IMR-90 (cell line): ENCODE measurements at regions not wholly inside any gene's neighbourhood (a gene's known extent, or its start where the extent isn't known, plus 50 kb on each side); places are given as distances from the start of the nearest gene placed in this dataset.

Experiments used
- ATAC-seq: fragments of 200-7000 bp; cut with Tn5 transposase; 2 replicates; pipeline ENCODE4 v1.9.1; 2020; ENCODE audit warnings: low read depth, mild to moderate bottlenecking, moderate library complexity
- BruUV-seq: library from RNA; stranded (reverse); fragments of 400-500 nt; replicated peaks from 2 replicates; lab custom pipeline; 2021; lab: Mats Ljungman, UMichigan
- CTCF ChIA-PET: fragments of 300-600 bp; formaldehyde crosslinking; extraction: SDS; loops from one replicate; lab custom pipeline; 2021; ENCODE audit warnings: antibody characterized with exemption; lab: Yijun Ruan, JAX
- POLR2A ChIA-PET: fragments of 300-600 bp; sonication (Branson Sonifier 250); formaldehyde crosslinking; loops from one replicate; lab custom pipeline; 2022; ENCODE audit warnings: antibody characterized with exemption; ENCODE audit not compliant: unreplicated experiment; lab: Charles Lee
- DNase-seq: peaks from one replicate; pipeline ENCODE4 v3.0.0; 2013
- H2AFZ ChIP-seq: replicated peaks from 2 replicates; pipeline ENCODE3; 2013; ENCODE audit warnings: low read length, mild to moderate bottlenecking; ENCODE audit not compliant: poor library complexity
- H2AK5ac ChIP-seq: 2 replicates; pipeline ENCODE4 v1.6.1; 2013; ENCODE audit warnings: low read depth, low read length, inconsistent platforms
- H2AK9ac ChIP-seq: replicated peaks from 2 replicates; pipeline ENCODE3; 2013; ENCODE audit warnings: mild to moderate bottlenecking, low read depth, low read length, moderate library complexity; ENCODE audit not compliant: poor library complexity
- H2BK120ac ChIP-seq: 2 replicates; pipeline ENCODE4 v1.6.1; 2013; ENCODE audit warnings: low read depth, low read length, inconsistent platforms
- H2BK15ac ChIP-seq: 3 replicates; pipeline ENCODE4 v1.6.1; 2013; ENCODE audit warnings: low read depth, low read length, inconsistent platforms
- H2BK20ac ChIP-seq: 2 replicates; pipeline ENCODE4 v1.6.1; 2013; ENCODE audit warnings: low read depth, mild to moderate bottlenecking, inconsistent platforms, low read length, moderate library complexity
- H2BK5ac ChIP-seq: 2 replicates; pipeline ENCODE4 v1.6.1; 2013; ENCODE audit warnings: mild to moderate bottlenecking, low read depth, low read length, inconsistent platforms; ENCODE audit not compliant: poor library complexity, severe bottlenecking
- H3K14ac ChIP-seq: replicated peaks from 2 replicates; pipeline ENCODE4 v1.6.1; 2013; ENCODE audit warnings: low read depth, low read length, inconsistent platforms
- H3K18ac ChIP-seq: 2 replicates; pipeline ENCODE4 v1.6.1; 2013; ENCODE audit warnings: low read depth, low read length, control low read depth
- H3K23ac ChIP-seq: 2 replicates; pipeline ENCODE4 v1.6.1; 2013; ENCODE audit warnings: low read depth, low read length, inconsistent platforms
- H3K27ac ChIP-seq: 2 replicates; pipeline ENCODE4 v1.5.1; 2013; ENCODE audit warnings: mild to moderate bottlenecking, control low read depth, low read length; ENCODE audit not compliant: insufficient read depth
- H3K27me3 ChIP-seq: 2 replicates; pipeline ENCODE4 v1.6.1; 2013; ENCODE audit warnings: low read length; ENCODE audit not compliant: control insufficient read depth, insufficient read depth
- H3K36me3 ChIP-seq: 2 replicates; pipeline ENCODE4 v1.6.1; 2013; ENCODE audit warnings: low read length, mixed read lengths; ENCODE audit not compliant: control insufficient read depth, insufficient read depth
- H3K4ac ChIP-seq: 2 replicates; pipeline ENCODE4 v1.6.1; 2013; ENCODE audit warnings: low read depth, low read length, inconsistent platforms
- H3K4me1 ChIP-seq: 2 replicates; pipeline ENCODE4 v1.6.1; 2013; ENCODE audit warnings: low read length, mixed read lengths; ENCODE audit not compliant: control insufficient read depth, insufficient read depth
- H3K4me2 ChIP-seq: 2 replicates; pipeline ENCODE4 v1.6.1; 2013; ENCODE audit warnings: low read depth, mild to moderate bottlenecking, control low read depth, low read length, moderate library complexity
- H3K4me3 ChIP-seq: 2 replicates; pipeline ENCODE4 v1.5.1; 2013; ENCODE audit warnings: low read depth, mild to moderate bottlenecking, control low read depth, low read length, moderate library complexity; ENCODE audit not compliant: insufficient read depth
- H3K56ac ChIP-seq: 2 replicates; pipeline ENCODE4 v1.6.1; 2013; ENCODE audit warnings: low read length, inconsistent platforms; ENCODE audit not compliant: insufficient read depth; ENCODE audit errors: extremely low read depth
- H3K79me1 ChIP-seq, 2 experiments: 2 replicates each; pipeline ENCODE4 v1.6.1; 2013; ENCODE audit warnings: low read length in 2 of 2, inconsistent platforms in 1 of 2, low read depth in 1 of 2
- H3K9ac ChIP-seq: 2 replicates; pipeline ENCODE4 v1.6.1; 2013; ENCODE audit warnings: low read depth, low read length, control low read depth
- H3K9me1 ChIP-seq: 2 replicates; pipeline ENCODE4 v1.6.1; 2013; ENCODE audit warnings: low read length, inconsistent platforms; ENCODE audit not compliant: insufficient read depth
- H3K9me3 ChIP-seq: 2 replicates; pipeline ENCODE4 v1.6.1; 2013; ENCODE audit warnings: low read length; ENCODE audit not compliant: control insufficient read depth, insufficient read depth
- H4K20me1 ChIP-seq: 2 replicates; pipeline ENCODE4 v1.6.1; 2013; ENCODE audit warnings: low read length, inconsistent platforms; ENCODE audit not compliant: insufficient read depth
- H4K5ac ChIP-seq: 2 replicates; pipeline ENCODE4 v1.6.1; 2013; ENCODE audit warnings: mild to moderate bottlenecking, low read depth, low read length, control low read depth
- H4K8ac ChIP-seq, 2 experiments: 2 replicates each; pipeline ENCODE4 v1.6.1; 2013; ENCODE audit warnings: low read depth in 2 of 2, low read length in 2 of 2, control low read depth in 1 of 2, inconsistent platforms in 1 of 2
- H4K91ac ChIP-seq: 2 replicates; pipeline ENCODE4 v1.6.1; 2013; ENCODE audit warnings: low read depth, low read length, inconsistent platforms; ENCODE audit not compliant: insufficient read depth
- BHLHE40 ChIP-seq: fragments of 150-350 bp; IDR thresholded peaks from 2 replicates; pipeline ENCODE4 v1.6.1; 2016; ENCODE audit warnings: mild to moderate bottlenecking, low read depth, low read length
- CEBPB ChIP-seq: IDR thresholded peaks from 2 replicates; pipeline ENCODE4 v1.6.1; 2012; ENCODE audit warnings: low read depth, low read length, improper control_type of control experiment
- CHD1 ChIP-seq: IDR thresholded peaks from 2 replicates; pipeline ENCODE4 v1.6.1; 2012; ENCODE audit warnings: low read depth, low read length, improper control_type of control experiment
- CTCF ChIP-seq: conservative IDR thresholded peaks from 2 replicates; pipeline ENCODE4 v1.5.1; 2012; ENCODE audit warnings: mild to moderate bottlenecking, low read depth, low read length, improper control_type of control experiment
- ELK1 ChIP-seq: fragments of 150-350 bp; IDR thresholded peaks from 2 replicates; pipeline ENCODE4 v1.6.1; 2016; ENCODE audit warnings: low read depth, mild to moderate bottlenecking, low read length, moderate library complexity, borderline replicate concordance
- FOS ChIP-seq: fragments of 150-350 bp; IDR thresholded peaks from 2 replicates; pipeline ENCODE4 v1.6.1; 2016; ENCODE audit warnings: low read depth, low read length
- MAFK ChIP-seq: IDR thresholded peaks from 2 replicates; pipeline ENCODE4 v1.6.1; 2012; ENCODE audit warnings: low read depth, low read length, improper control_type of control experiment
- MAZ ChIP-seq: IDR thresholded peaks from 2 replicates; pipeline ENCODE4 v1.6.1; 2012; ENCODE audit warnings: low read depth, mild to moderate bottlenecking, low read length, improper control_type of control experiment, moderate library complexity, borderline replicate concordance
- MXI1 ChIP-seq: IDR thresholded peaks from 2 replicates; pipeline ENCODE4 v1.6.1; 2012; ENCODE audit warnings: low read depth, mild to moderate bottlenecking, low read length, moderate library complexity, borderline replicate concordance
- NFE2L2 ChIP-seq: fragments of 150-350 bp; IDR thresholded peaks from 2 replicates; pipeline ENCODE4 v1.6.1; 2016; ENCODE audit warnings: low read depth, mild to moderate bottlenecking, low read length
- POLR2A ChIP-seq: IDR thresholded peaks from 2 replicates; pipeline ENCODE4 v1.6.1; 2012; ENCODE audit warnings: mild to moderate bottlenecking, low read depth, low read length
- RAD21 ChIP-seq: IDR thresholded peaks from 2 replicates; pipeline ENCODE4 v1.6.1; 2012; ENCODE audit warnings: low read length, improper control_type of control experiment
- RCOR1 ChIP-seq: IDR thresholded peaks from 2 replicates; pipeline ENCODE4 v1.6.1; 2012; ENCODE audit warnings: mild to moderate bottlenecking, low read length, improper control_type of control experiment; ENCODE audit not compliant: insufficient replicate concordance
- RFX5 ChIP-seq: IDR thresholded peaks from 2 replicates; pipeline ENCODE4 v1.8.0; 2012; ENCODE audit warnings: low read depth, mild to moderate bottlenecking, low read length, moderate library complexity
- SMC3 ChIP-seq: fragments of 150-350 bp; IDR thresholded peaks from 2 replicates; pipeline ENCODE4 v1.6.1; 2016; ENCODE audit warnings: low read depth, mild to moderate bottlenecking, antibody characterized with exemption, low read length, moderate library complexity
- USF2 ChIP-seq: fragments of 150-350 bp; IDR thresholded peaks from 2 replicates; pipeline ENCODE4 v1.6.1; 2017; ENCODE audit warnings: mild to moderate bottlenecking, antibody characterized with exemption, low read length, low read depth
- WGBS, 2 experiments: methylation state at CpG; one replicate each; pipeline versions ENCODE4 v1.1.5 to v1.1.7; 2013; ENCODE audit warnings: missing lambda C conversion rate in 2 of 2; ENCODE audit not compliant: insufficient read length in 1 of 2; ENCODE audit errors: extremely low coverage in 2 of 2; 5-methylcytosine and 5-hydroxymethylcytosine counted together
- dilution Hi-C: fragments of 300-500 bp; cut with HindIII; formaldehyde crosslinking; loops from one replicate; pipeline ENCODE4 v1.14.3; 2018; ENCODE audit warnings: low sequenced_read_pairs; ENCODE audit not compliant: unreplicated experiment
- in situ Hi-C: fragments of 300-500 bp; cut with MboI; formaldehyde crosslinking; loops from 3 replicates; pipeline ENCODE4 v1.14.3; 2019; ENCODE audit warnings: low sequenced_read_pairs, inconsistent platforms, mixed read lengths
- intact Hi-C: fragments of 100-400 bp; cut with micrococcal nuclease; formaldehyde crosslinking; loops from 2 replicates; pipeline ENCODE4 v1.10.0; 2022

- Histone ChIP-seq H2AK5ac (no peak overlapping the region), H3K27ac (no peak overlapping the region), H3K9me3 (no peaks in the 10 kb centered on the region), H2AK9ac (no peak overlapping the region), H4K8ac (no peak overlapping the region), H2BK5ac (no peak overlapping the region), H3K9me1 (no peaks in the 10 kb centered on the region), H3K36me3 (no peaks in the 10 kb centered on the region), H3K4me3 (no peak overlapping the region), H2BK15ac (no peak overlapping the region), H3K4me1 (no peaks in the 10 kb centered on the region), H2AFZ (no peak overlapping the region), H3K4ac (no peak overlapping the region), H4K91ac (no peak overlapping the region), H3K9ac (no peak overlapping the region), H4K20me1 (no peaks in the 10 kb centered on the region), H2BK20ac (no peak overlapping the region), H4K5ac (no peak overlapping the region), H3K79me1 (no peaks in the 10 kb centered on the region), H3K23ac (no peak overlapping the region), H3K18ac (no peak overlapping the region), H3K56ac (no peak overlapping the region), H3K4me2 (no peak overlapping the region), H3K14ac (no peak overlapping the region), H2BK120ac (no peak overlapping the region), H3K27me3 (peaks cover 6% of the 10 kb centered on the region)
- ChIA-PET CTCF (no interaction called here), POLR2A (no interaction called here)
- dilution Hi-C loops, result no loop called here
- no TSS peak for BruUV-seq
- ATAC-seq, result no peak
- in situ Hi-C loops, result no loop called here
- no CpG with 5 or more reads among the region's 6 CpGs for WGBS, 2 experiments
- no peak for DNase-seq
- intact Hi-C loops, result no loop called here
- no peak for TF ChIP-seq RCOR1
- no peak for TF ChIP-seq MXI1
- TF ChIP-seq POLR2A, result no peak
- no peak for TF ChIP-seq BHLHE40
- no peak for TF ChIP-seq CTCF
- TF ChIP-seq NFE2L2, result no peak
- no peak for TF ChIP-seq CEBPB
- no peak for TF ChIP-seq USF2
- TF ChIP-seq CHD1, result no peak
- TF ChIP-seq RFX5, result no peak
- TF ChIP-seq ELK1, result no peak
- no peak for TF ChIP-seq MAZ
- no peak for TF ChIP-seq SMC3
- no peak for TF ChIP-seq MAFK
- TF ChIP-seq RAD21, result no peak
- no peak for TF ChIP-seq FOS
These were observed 115.0 kb downstream of the GGTLC2 start for GRCh38 chr22:22759371-22759770.
